ENCODE measurements at regions not wholly inside any gene's neighbourhood (a gene's known extent, or its start where the extent isn't known, plus 50 kb on each side); places are given as distances from the start of the nearest gene placed in this dataset.

DNA sequence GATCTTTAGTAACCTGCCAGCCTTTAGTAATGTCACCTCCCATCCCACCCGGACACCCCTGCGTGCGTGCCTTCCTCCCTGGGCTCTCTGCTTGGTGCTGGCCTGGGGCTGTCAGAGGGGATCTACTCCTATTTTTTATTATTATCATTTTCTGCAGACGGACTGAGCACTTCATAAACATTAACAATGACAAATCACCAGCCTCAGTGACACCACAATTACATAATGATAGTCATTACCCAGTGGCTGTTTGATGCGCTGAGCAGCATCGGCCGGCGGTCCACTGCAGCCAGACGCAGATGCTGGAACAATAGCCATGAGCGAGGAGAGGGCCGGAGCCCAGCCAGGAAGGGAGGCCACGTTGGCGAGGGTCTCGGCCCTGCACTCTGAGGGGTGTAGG, 309.3 kb upstream of the AJAP1 start:
- no peak for TF ChIP-seq MAFK (IDR thresholded peaks at IDR 0.05; ENCODE audit: low read depth, low read length)
- no peak for TF ChIP-seq POLR2A (IDR thresholded peaks at IDR 0.05; ENCODE audit: low read depth, low read length)
- no peak for TF ChIP-seq RAD21 (IDR thresholded peaks at IDR 0.05; ENCODE audit: low read length)
- no peak for TF ChIP-seq BHLHE40 (IDR thresholded peaks at IDR 0.05; ENCODE audit: low read depth, low read length)
- no peak for TF ChIP-seq CHD1 (IDR thresholded peaks at IDR 0.05; ENCODE audit: low read depth, low read length)
- TF ChIP-seq, protein P1, sequence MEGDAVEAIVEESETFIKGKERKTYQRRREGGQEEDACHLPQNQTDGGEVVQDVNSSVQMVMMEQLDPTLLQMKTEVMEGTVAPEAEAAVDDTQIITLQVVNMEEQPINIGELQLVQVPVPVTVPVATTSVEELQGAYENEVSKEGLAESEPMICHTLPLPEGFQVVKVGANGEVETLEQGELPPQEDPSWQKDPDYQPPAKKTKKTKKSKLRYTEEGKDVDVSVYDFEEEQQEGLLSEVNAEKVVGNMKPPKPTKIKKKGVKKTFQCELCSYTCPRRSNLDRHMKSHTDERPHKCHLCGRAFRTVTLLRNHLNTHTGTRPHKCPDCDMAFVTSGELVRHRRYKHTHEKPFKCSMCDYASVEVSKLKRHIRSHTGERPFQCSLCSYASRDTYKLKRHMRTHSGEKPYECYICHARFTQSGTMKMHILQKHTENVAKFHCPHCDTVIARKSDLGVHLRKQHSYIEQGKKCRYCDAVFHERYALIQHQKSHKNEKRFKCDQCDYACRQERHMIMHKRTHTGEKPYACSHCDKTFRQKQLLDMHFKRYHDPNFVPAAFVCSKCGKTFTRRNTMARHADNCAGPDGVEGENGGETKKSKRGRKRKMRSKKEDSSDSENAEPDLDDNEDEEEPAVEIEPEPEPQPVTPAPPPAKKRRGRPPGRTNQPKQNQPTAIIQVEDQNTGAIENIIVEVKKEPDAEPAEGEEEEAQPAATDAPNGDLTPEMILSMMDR (conservative IDR thresholded peaks at IDR 0.05; ENCODE audit: low read depth, low read length): no peak
- TF ChIP-seq, protein P2, sequence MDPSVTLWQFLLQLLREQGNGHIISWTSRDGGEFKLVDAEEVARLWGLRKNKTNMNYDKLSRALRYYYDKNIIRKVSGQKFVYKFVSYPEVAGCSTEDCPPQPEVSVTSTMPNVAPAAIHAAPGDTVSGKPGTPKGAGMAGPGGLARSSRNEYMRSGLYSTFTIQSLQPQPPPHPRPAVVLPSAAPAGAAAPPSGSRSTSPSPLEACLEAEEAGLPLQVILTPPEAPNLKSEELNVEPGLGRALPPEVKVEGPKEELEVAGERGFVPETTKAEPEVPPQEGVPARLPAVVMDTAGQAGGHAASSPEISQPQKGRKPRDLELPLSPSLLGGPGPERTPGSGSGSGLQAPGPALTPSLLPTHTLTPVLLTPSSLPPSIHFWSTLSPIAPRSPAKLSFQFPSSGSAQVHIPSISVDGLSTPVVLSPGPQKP (IDR thresholded peaks at IDR 0.05; ENCODE audit: borderline replicate concordance, low read depth, low read length): no peak
- TF ChIP-seq NFE2L2 (IDR thresholded peaks at IDR 0.05; ENCODE audit: low read depth, low read length): no peak
- no peak for TF ChIP-seq SMC3 (IDR thresholded peaks at IDR 0.05; ENCODE audit: low read depth, low read length)
- TF ChIP-seq FOS (IDR thresholded peaks at IDR 0.05; ENCODE audit: low read depth, low read length): no peak
- no peak for TF ChIP-seq RFX5 (IDR thresholded peaks at IDR 0.05; ENCODE audit: low read depth, low read length)
- TF ChIP-seq, protein P3, sequence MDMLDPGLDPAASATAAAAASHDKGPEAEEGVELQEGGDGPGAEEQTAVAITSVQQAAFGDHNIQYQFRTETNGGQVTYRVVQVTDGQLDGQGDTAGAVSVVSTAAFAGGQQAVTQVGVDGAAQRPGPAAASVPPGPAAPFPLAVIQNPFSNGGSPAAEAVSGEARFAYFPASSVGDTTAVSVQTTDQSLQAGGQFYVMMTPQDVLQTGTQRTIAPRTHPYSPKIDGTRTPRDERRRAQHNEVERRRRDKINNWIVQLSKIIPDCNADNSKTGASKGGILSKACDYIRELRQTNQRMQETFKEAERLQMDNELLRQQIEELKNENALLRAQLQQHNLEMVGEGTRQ (IDR thresholded peaks at IDR 0.05; ENCODE audit: low read depth, low read length): no peak
- no peak for TF ChIP-seq CEBPB (IDR thresholded peaks at IDR 0.05; ENCODE audit: low read depth, low read length)
- TF ChIP-seq MXI1 (IDR thresholded peaks at IDR 0.05; ENCODE audit: borderline replicate concordance, low read depth, low read length): no peak
- TF ChIP-seq MAZ (IDR thresholded peaks at IDR 0.05; ENCODE audit: borderline replicate concordance, low read depth, low read length): no peak
- no peak for TF ChIP-seq RCOR1 (IDR thresholded peaks at IDR 0.05; ENCODE audit: insufficient replicate concordance, low read length)
- no peaks in the 10 kb centered on the region for H3K9me1 ChIP-seq (ENCODE audit: insufficient read depth, low read length)
- 60% methylated on average over 2 of the region's 14 CpGs; no CpG with 5 or more reads in 1 of the 2 experiments for WGBS, 2 experiments (ENCODE audit: extremely low coverage in 2 of 2, insufficient read length in 1 of 2)

More for the DNA sequence above, 309.3 kb upstream of the AJAP1 start:
- DNase-seq (no peak), ATAC-seq (ENCODE audit: low read depth) (no peak)
- Histone ChIP-seq H3K9ac (ENCODE audit: low read depth, low read length) (no peak overlapping the region), H2AK5ac (ENCODE audit: low read depth, low read length) (no peak overlapping the region), H3K23ac (ENCODE audit: low read depth, low read length) (no peak overlapping the region), H4K5ac (ENCODE audit: low read depth, low read length) (no peak overlapping the region), H3K4me2 (ENCODE audit: low read depth, low read length) (no peak overlapping the region), H4K91ac (ENCODE audit: insufficient read depth, low read depth, low read length) (no peak overlapping the region), H3K79me1 (ENCODE audit: low read depth in 1 of 2, low read length in 2 of 2) (no peaks in the 10 kb centered on the region), H2BK20ac (ENCODE audit: low read depth, low read length) (no peak overlapping the region), H3K27me3 (ENCODE audit: control insufficient read depth, insufficient read depth, low read length) (no peaks in the 10 kb centered on the region), H3K18ac (ENCODE audit: low read depth, low read length) (no peak overlapping the region), H2AK9ac (replicated peaks; ENCODE audit: low read depth, low read length, poor library complexity) (no peak overlapping the region), H2BK15ac (ENCODE audit: low read depth, low read length) (no peak overlapping the region), H3K4me3 (ENCODE audit: insufficient read depth, low read depth, low read length) (no peak overlapping the region), H3K4me1 (ENCODE audit: control insufficient read depth, insufficient read depth, low read length) (no peaks in the 10 kb centered on the region), H3K36me3 (ENCODE audit: control insufficient read depth, insufficient read depth, low read length) (no peaks in the 10 kb centered on the region), H3K4ac (ENCODE audit: low read depth, low read length) (no peak overlapping the region), H2BK120ac (ENCODE audit: low read depth, low read length) (no peak overlapping the region), H4K20me1 (ENCODE audit: insufficient read depth, low read length) (no peaks in the 10 kb centered on the region), H3K27ac (ENCODE audit: insufficient read depth, low read length) (no peak overlapping the region), H3K9me3 (ENCODE audit: control insufficient read depth, insufficient read depth, low read length) (peaks cover 40% of the 10 kb centered on the region), H4K8ac (ENCODE audit: low read depth in 2 of 2, low read length in 2 of 2) (no peak overlapping the region), H3K14ac (replicated peaks; ENCODE audit: low read depth, low read length) (no peak overlapping the region), H2BK5ac (ENCODE audit: low read depth, low read length, poor library complexity, severe bottlenecking) (no peak overlapping the region), H3K56ac (ENCODE audit: extremely low read depth, insufficient read depth, low read length) (no peak overlapping the region), H2AFZ (replicated peaks; ENCODE audit: low read length, poor library complexity) (no peak overlapping the region)
- in situ Hi-C loops (cut with MboI; ENCODE audit: low sequenced_read_pairs) (no loop called here), dilution Hi-C loops (cut with HindIII; ENCODE audit: low sequenced_read_pairs, unreplicated experiment) (no loop called here), intact Hi-C loops (cut with micrococcal nuclease) (no loop called here)
- POLR2A ChIA-PET (ENCODE audit: unreplicated experiment): no interaction called here
- CTCF ChIA-PET: no interaction called here
- no TSS peak for BruUV-seq (replicated peaks)
